ENCODE measurements at regions not wholly inside any gene's neighbourhood (a gene's known extent, or its start where the extent isn't known, plus 50 kb on each side); places are given as distances from the start of the nearest gene placed in this dataset.
A peak's percentile ranks its signal among the peaks of the same experiment; 100 is the strongest.

GRCh38 chr6:166861304-166861703 lies 95.0 kb downstream of the RNASET2 start:
- WGBS (ENCODE audit: insufficient coverage), result 53% methylated on average over 3 of the region's 5 CpGs
- H3K36me3 ChIP-seq (ENCODE audit: control insufficient read depth, insufficient read depth, low read length), result peaks cover 3% of the 10 kb centered on the region
- no peaks in the 10 kb centered on the region for H3K9me3 ChIP-seq (ENCODE audit: control insufficient read depth, insufficient read depth, low read length)
- no peak overlapping the region for H3K27ac ChIP-seq (ENCODE audit: low read depth, low read length)
- H3K4me3 ChIP-seq (ENCODE audit: low read depth, low read length), result no peak overlapping the region
- no peak for DNase-seq (ENCODE audit: low read depth in 4 of 6, low spot score in 6 of 6)
- H3K4me1 ChIP-seq (ENCODE audit: control insufficient read depth, insufficient read depth, low read length), result peaks cover 21% of the 10 kb centered on the region
- no peaks in the 10 kb centered on the region for H3K27me3 ChIP-seq (ENCODE audit: control insufficient read depth, insufficient read depth, low read length)

- Histone ChIP-seq H3K27ac (ENCODE audit: low read depth, low read length) (no peak overlapping the region), H3K4me3 (ENCODE audit: low read depth, low read length) (no peak overlapping the region)
- WGBS (ENCODE audit: insufficient coverage), result 60% methylated on average over 3 of the region's 6 CpGs
Measured at GRCh38 chr6:166860392-166860791, 96.0 kb downstream of the RNASET2 start.

GRCh38 chr6:166855416-166855815 lies 100.9 kb downstream of the RNASET2 start:
- no peak for DNase-seq (ENCODE audit: low read depth in 4 of 6, low spot score in 6 of 6)
- H3K27me3 ChIP-seq (ENCODE audit: control insufficient read depth, insufficient read depth, low read length), result no peaks in the 10 kb centered on the region
- H3K36me3 ChIP-seq (ENCODE audit: control insufficient read depth, insufficient read depth, low read length), result peaks cover 7% of the 10 kb centered on the region
- H3K9me3 ChIP-seq (ENCODE audit: control insufficient read depth, insufficient read depth, low read length), result no peaks in the 10 kb centered on the region
- H3K27ac ChIP-seq (ENCODE audit: low read depth, low read length), result no peak overlapping the region
- 100% methylated on average over 1 of the region's 1 CpG for WGBS (ENCODE audit: insufficient coverage)
- peaks cover 30% of the 10 kb centered on the region for H3K4me1 ChIP-seq (ENCODE audit: control insufficient read depth, insufficient read depth, low read length)
- H3K4me3 ChIP-seq (ENCODE audit: low read depth, low read length), result no peak overlapping the region

More at GRCh38 chr6:166860392-166860791, 96.0 kb downstream of the RNASET2 start:
- peaks cover 3% of the 10 kb centered on the region for H3K36me3 ChIP-seq (ENCODE audit: control insufficient read depth, insufficient read depth, low read length)
- peaks cover 21% of the 10 kb centered on the region for H3K4me1 ChIP-seq (ENCODE audit: control insufficient read depth, insufficient read depth, low read length)
- no peaks in the 10 kb centered on the region for H3K27me3 ChIP-seq (ENCODE audit: control insufficient read depth, insufficient read depth, low read length)
- no peak for DNase-seq (ENCODE audit: low read depth in 4 of 6, low spot score in 6 of 6)
- H3K9me3 ChIP-seq (ENCODE audit: control insufficient read depth, insufficient read depth, low read length), result no peaks in the 10 kb centered on the region

- WGBS (ENCODE audit: insufficient coverage), result 91% methylated on average over 21 of the region's 29 CpGs
- Histone ChIP-seq H3K4me1 (ENCODE audit: control insufficient read depth, insufficient read depth, low read length) (peaks cover 27% of the 10 kb centered on the region), H3K27ac (ENCODE audit: low read depth, low read length) (no peak overlapping the region), H3K27me3 (ENCODE audit: control insufficient read depth, insufficient read depth, low read length) (no peaks in the 10 kb centered on the region), H3K4me3 (ENCODE audit: low read depth, low read length) (no peak overlapping the region), H3K36me3 (ENCODE audit: control insufficient read depth, insufficient read depth, low read length) (peaks cover 14% of the 10 kb centered on the region), H3K9me3 (ENCODE audit: control insufficient read depth, insufficient read depth, low read length) (no peaks in the 10 kb centered on the region)
- DNase-seq (ENCODE audit: low read depth in 4 of 6, low spot score in 6 of 6), result no peak
Measured at GRCh38 chr6:166853371-166854325, 102.7 kb downstream of the RNASET2 start.

- Histone ChIP-seq H3K36me3 (ENCODE audit: control insufficient read depth, insufficient read depth, low read length) (peaks cover 14% of the 10 kb centered on the region), H3K27ac (ENCODE audit: low read depth, low read length) (no peak overlapping the region), H3K27me3 (ENCODE audit: control insufficient read depth, insufficient read depth, low read length) (no peaks in the 10 kb centered on the region), H3K4me1 (ENCODE audit: control insufficient read depth, insufficient read depth, low read length) (peaks cover 27% of the 10 kb centered on the region), H3K9me3 (ENCODE audit: control insufficient read depth, insufficient read depth, low read length) (no peaks in the 10 kb centered on the region), H3K4me3 (ENCODE audit: low read depth, low read length) (no peak overlapping the region)
- 53% methylated on average over 16 of the region's 18 CpGs for WGBS (ENCODE audit: insufficient coverage)
- peak in 1 of 6 donors; percentile 14 for DNase-seq (ENCODE audit: low read depth in 4 of 6, low spot score in 6 of 6)
Measured at GRCh38 chr6:166852451-166852975, 103.8 kb downstream of the RNASET2 start.

- DNase-seq (ENCODE audit: low read depth in 4 of 6, low spot score in 6 of 6), result peak in 2 of 6 donors; percentile 81 to 83
- Histone ChIP-seq H3K27ac (ENCODE audit: low read depth, low read length) (no peak overlapping the region), H3K4me3 (ENCODE audit: low read depth, low read length) (no peak overlapping the region), H3K9me3 (ENCODE audit: control insufficient read depth, insufficient read depth, low read length) (no peaks in the 10 kb centered on the region), H3K27me3 (ENCODE audit: control insufficient read depth, insufficient read depth, low read length) (no peaks in the 10 kb centered on the region), H3K36me3 (ENCODE audit: control insufficient read depth, insufficient read depth, low read length) (peaks cover 11% of the 10 kb centered on the region), H3K4me1 (ENCODE audit: control insufficient read depth, insufficient read depth, low read length) (peaks cover 27% of the 10 kb centered on the region)
- 26% methylated on average over 5 of the region's 6 CpGs for WGBS (ENCODE audit: insufficient coverage)
Measured at GRCh38 chr6:166851911-166852310, 104.4 kb downstream of the RNASET2 start.

GRCh38 chr6:166851426-166851825 lies 104.9 kb downstream of the RNASET2 start:
- Histone ChIP-seq H3K27me3 (ENCODE audit: control insufficient read depth, insufficient read depth, low read length) (no peaks in the 10 kb centered on the region), H3K36me3 (ENCODE audit: control insufficient read depth, insufficient read depth, low read length) (peaks cover 11% of the 10 kb centered on the region), H3K4me3 (ENCODE audit: low read depth, low read length) (no peak overlapping the region), H3K9me3 (ENCODE audit: control insufficient read depth, insufficient read depth, low read length) (no peaks in the 10 kb centered on the region), H3K4me1 (ENCODE audit: control insufficient read depth, insufficient read depth, low read length) (peaks cover 27% of the 10 kb centered on the region), H3K27ac (ENCODE audit: low read depth, low read length) (no peak overlapping the region)
- no peak for DNase-seq (ENCODE audit: low read depth in 4 of 6, low spot score in 6 of 6)
- WGBS (ENCODE audit: insufficient coverage), result 66% methylated on average over 9 of the region's 11 CpGs

- no peaks in the 10 kb centered on the region for H3K27me3 ChIP-seq (ENCODE audit: control insufficient read depth, insufficient read depth, low read length)
- H3K4me3 ChIP-seq (ENCODE audit: low read depth, low read length), result no peak overlapping the region
- H3K4me1 ChIP-seq (ENCODE audit: control insufficient read depth, insufficient read depth, low read length), result peaks cover 27% of the 10 kb centered on the region
- no peak overlapping the region for H3K27ac ChIP-seq (ENCODE audit: low read depth, low read length)
- DNase-seq (ENCODE audit: low read depth in 4 of 6, low spot score in 6 of 6), result no peak
- no peaks in the 10 kb centered on the region for H3K9me3 ChIP-seq (ENCODE audit: control insufficient read depth, insufficient read depth, low read length)
- H3K36me3 ChIP-seq (ENCODE audit: control insufficient read depth, insufficient read depth, low read length), result peaks cover 11% of the 10 kb centered on the region
- WGBS (ENCODE audit: insufficient coverage), result 77% methylated on average over 6 of the region's 6 CpGs
Measured at GRCh38 chr6:166850677-166851076, 105.7 kb downstream of the RNASET2 start.

- peaks cover 27% of the 10 kb centered on the region for H3K4me1 ChIP-seq (ENCODE audit: control insufficient read depth, insufficient read depth, low read length)
- no peak overlapping the region for H3K4me3 ChIP-seq (ENCODE audit: low read depth, low read length)
- WGBS (ENCODE audit: insufficient coverage), result 88% methylated on average over 9 of the region's 15 CpGs
- H3K27ac ChIP-seq (ENCODE audit: low read depth, low read length), result no peak overlapping the region
- H3K36me3 ChIP-seq (ENCODE audit: control insufficient read depth, insufficient read depth, low read length), result peaks cover 11% of the 10 kb centered on the region
- DNase-seq (ENCODE audit: low read depth in 4 of 6, low spot score in 6 of 6), result peak in 1 of 6 donors; percentile 52
- H3K27me3 ChIP-seq (ENCODE audit: control insufficient read depth, insufficient read depth, low read length), result no peaks in the 10 kb centered on the region
- H3K9me3 ChIP-seq (ENCODE audit: control insufficient read depth, insufficient read depth, low read length), result no peaks in the 10 kb centered on the region
Measured at GRCh38 chr6:166849749-166850183, 106.6 kb downstream of the RNASET2 start.
